ENCODE measurements at regions not wholly inside any gene's neighbourhood (a gene's known extent, or its start where the extent isn't known, plus 50 kb on each side); places are given as distances from the start of the nearest gene placed in this dataset.
"Not testable (repeated sequence)": the region's sequence is repeated elsewhere in the genome, so short reads cannot be mapped to it uniquely, and the experiment has no call there.

GRCh38 chr5:62155988-62156387, 150.0 kb upstream of the KIF2A start:
- no peak for DNase-seq

- no peak for DNase-seq
Observed at GRCh38 chr5:62167561-62168057, 138.4 kb upstream of the KIF2A start.

GRCh38 chr5:62168506-62169281, 137.3 kb upstream of the KIF2A start:
- no peak for DNase-seq

DNA sequence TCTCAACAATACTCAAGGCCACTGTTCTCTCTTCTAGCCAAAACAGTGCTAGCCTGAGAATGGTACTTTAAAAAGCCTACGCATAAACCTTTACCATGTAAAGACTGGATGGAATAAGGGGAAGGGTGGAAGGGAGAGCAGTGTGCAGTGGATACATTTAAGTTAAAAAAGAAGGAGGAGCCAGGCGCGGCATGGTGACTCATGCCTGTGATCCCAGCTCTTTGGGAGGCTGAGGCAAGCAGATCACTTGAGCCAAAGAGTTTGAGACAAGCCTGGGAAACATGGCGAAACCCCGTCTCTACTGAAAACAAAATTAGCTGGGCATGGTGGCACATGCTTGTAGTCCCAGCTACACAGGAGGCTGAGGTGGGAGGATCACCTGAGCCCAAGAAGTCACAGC, 127.7 kb upstream of the KIF2A start:
- no peak for DNase-seq

- DNase-seq = no peak
Observed at GRCh38 chr5:62182802-62183201, 123.2 kb upstream of the KIF2A start.

GRCh38 chr5:62183727-62184126, 122.3 kb upstream of the KIF2A start:
- no peak for DNase-seq

DNA sequence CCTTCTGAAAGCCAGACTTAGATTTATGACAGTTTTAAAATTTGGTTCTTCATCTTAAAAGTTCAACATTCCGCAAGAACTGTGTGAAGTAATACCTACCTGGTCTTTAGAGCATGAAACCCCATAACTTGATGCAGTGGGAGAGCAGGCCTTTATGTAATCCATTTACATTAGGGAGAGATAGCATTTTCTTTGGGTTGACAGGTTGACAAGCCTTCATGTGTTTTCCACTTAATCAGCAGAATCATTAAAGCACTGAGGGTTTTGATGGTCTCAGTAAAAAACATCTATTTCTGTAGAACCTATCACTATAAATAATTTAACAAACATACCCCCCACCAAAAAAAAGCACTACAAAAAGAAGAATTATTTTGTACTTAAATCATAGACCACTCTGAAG, 121.6 kb upstream of the KIF2A start:
- no peak for DNase-seq

GRCh38 chr5:62190173-62190572, 115.8 kb upstream of the KIF2A start:
- DNase-seq = no peak

DNA sequence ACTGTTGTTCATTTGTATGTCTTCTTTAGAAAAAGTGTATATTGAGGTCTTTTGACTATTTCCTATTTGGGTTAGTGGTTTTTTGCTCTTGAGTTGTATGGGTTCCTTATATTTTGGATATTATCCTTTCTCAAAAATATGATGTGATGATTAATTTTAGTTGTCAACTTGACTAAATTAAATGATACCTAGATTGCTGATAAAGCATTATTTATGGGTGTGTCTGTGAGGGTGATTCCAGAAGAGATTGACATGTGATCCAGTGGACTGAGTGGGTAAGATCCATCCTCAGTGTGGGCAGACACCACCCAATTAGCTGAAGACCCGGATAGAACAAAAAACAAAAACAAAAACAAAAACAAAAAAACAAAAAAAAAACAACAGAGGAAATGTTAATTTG, 115.1 kb upstream of the KIF2A start:
- no peak for DNase-seq

DNA sequence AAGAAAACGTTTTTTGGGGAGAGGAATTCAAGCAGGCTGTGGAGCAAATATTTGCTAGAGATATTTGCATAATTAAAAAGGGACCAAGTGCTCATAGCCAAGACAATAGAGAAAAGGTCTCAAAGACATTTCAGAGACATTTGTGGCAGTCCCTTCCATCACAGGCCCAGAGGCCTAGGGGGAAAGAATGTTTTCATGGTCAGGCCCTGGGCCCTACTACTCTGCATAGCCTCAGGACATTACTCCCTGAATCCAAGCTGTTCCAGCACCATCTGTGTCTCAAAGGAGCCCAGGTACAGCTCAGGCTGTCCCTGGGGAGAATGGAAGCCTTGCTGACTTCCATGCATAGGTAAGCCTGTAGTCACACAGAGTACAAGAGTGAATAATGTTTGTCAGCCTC, 113.0 kb upstream of the KIF2A start:
- no peak for DNase-seq

GRCh38 chr5:62196532-62196931, 109.5 kb upstream of the KIF2A start:
- DNase-seq = not testable (repeated sequence)

GRCh38 chr5:62197697-62198096, 108.3 kb upstream of the KIF2A start:
- no peak for DNase-seq

DNA sequence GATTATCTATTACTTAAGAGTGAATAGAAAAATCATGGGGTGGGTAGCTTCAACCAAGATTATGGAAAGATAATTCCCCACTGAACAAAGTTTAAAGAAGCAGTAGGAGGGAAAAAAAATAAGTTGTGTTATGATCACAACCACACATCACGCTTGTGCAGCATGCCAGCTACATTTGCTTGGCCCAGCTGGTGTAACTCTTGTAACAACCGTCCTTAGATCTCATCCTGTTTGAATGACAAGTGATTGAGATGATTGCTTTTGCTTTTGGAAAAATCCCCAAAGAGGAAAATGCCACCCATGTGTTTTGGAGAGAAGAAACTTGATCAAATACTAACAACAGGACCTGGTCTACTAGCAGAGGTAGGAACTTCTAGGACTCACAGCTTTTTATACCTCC, 107.6 kb upstream of the KIF2A start:
- DNase-seq = no peak

DNA sequence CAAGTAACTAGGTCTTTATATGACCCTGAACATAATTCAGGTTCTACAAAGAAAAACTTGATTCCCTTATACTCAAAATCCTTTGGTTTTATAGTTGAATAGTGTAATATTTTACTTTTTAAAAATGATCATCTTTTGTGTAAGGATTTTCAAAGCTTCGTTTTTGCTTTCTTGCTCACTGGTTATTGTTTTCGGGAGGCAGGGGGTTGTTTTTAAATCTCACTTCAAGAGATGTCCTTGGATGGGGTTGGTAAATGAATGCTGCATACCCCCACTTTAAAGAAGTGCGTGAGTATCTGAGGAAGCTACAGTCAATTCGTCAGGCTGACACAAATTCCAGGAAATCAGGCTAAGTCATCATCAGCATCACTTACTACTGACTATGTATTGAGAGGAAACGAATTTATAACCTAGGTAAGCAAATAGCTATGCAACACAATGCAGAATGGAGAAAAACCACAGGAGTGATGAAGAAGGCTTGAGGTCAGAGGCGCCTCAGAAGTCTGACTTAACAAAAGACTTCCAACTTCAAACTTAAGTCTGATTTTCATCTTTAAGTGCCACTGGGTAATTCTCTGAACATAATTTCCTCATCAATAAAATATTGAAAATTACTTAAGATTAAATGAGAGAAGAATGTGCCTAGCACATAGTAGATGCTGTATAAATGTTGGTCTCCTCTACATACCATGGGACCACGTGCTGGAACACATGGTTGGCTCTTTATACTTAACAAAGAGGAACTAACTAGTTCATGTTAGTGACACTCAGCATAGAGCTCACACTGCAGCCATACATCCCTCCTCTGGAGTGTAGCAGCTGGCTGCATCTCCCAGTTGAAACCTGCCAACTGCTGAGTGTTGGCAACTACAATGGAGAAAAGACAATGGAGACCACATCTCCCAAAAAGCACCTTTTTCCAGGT, 106.0 kb upstream of the KIF2A start:
- DNase-seq = no peak

DNA sequence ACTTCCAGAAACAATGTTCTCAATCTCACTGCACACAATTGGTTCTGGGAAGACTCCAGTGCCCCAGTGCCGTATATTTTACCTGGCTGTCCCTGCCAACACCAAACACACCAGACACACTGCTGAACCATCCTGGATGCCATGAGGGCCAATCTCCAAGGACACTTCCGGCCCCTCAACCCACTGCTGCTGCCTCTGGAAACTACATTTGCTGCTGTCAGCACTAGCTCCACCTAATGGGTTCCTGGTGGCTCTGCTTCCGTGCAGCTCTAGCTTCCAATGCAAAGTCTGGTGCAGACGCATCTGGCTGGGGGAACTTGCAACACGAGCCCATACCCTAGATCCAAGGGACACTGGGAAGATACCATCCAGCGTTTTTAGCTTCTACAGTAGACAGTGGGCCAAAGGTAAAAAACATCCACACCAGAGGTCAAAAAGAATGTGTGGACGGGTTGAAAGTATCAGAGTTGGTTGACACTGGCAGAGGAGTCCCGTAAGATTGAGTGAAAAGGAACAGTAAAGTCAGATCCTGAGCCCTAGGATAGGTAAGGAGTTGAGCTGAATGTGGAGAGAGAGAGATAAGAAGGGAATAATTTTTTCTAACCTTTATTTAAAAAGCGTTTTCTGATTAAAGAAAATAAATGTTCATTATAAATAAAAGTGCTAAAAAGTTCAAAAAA, 99.7 kb upstream of the KIF2A start:
- DNase-seq = no peak

DNA sequence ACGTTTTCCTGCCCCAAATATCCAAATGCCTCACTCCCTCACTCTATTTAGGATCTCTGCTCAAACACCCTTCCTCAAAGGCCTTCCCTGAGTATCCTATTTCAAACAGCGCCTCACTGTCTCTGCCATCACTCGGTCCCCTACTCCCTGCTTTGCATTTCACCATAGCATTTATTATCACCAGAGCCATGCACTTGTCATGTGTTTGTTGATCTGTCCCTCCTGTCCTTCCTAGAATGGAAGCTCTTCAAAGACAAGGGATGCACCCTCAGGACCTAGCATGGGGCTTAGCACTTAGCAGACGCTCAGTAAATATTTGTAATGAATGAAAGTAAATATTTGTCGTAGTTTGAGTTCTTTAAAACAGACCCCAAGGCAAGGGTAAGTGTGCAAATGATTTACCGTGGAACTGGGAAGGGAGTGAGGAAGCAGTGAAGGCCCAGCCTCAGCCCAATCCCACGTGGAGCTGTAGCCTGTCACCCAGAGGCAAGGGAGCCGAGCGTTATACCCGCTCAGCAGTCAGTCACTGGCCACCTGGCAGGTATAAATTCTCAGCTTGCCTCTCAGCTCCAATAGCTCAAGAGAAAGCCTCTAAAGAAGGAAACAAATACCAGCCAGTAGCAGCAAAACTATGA, 97.7 kb upstream of the KIF2A start:
- no peak for DNase-seq

DNA sequence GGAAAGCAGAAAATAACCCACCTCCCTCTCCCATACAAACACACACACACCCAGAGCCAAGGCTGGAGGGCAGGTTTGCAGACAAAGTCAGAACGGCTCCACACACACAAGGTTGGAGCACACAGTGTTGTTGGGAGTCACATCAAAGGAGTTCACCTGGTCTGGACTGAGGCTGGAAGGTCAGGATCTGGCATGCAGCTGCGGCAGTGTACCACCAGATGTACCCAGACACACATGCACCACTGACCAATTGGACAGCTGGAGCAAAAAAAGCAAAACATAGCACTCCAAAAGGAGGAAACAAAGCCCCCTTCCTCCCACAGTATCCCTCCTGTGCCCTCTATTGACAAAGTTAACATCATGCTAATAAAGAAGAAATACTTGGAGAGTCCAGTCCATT, 94.6 kb upstream of the KIF2A start:
- DNase-seq = no peak

DNA sequence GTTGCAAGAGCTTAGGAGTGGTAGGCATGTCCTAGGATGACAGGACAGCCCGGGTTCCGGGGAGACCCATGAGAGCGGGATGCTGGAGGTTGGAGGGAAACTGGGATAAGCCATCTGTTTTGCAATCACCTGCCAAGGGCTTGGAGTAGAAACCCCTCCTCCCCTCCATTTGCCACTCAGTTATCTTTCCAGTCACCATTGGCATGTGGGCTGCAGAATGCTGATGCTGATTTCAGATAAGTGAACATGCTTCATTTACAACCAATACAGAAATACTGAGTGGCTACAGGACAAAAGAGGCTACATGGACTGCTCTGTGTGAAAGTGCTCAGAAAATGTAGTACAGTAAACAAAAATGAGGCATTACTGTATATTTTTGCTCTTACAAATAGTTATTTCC, 93.4 kb upstream of the KIF2A start:
- DNase-seq = no peak

DNA sequence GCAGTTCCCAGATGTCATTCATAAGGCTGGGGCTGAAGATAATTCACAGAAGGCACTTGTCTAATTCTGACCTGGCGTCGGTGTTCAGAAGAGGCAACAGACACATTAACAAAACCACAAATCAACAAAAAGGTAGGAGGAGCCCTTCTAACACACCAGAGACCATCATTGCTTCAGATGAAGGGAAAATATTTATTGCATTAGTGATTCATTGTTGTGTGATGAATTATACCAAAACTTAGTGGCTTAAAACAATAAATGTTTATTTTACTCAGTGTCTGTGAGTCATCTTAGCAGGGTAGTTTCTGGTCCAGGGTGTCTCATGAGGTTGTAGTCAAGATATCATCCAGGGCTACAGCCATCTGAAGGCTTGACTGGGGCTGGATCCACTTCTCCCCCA, 91.3 kb upstream of the KIF2A start:
- no peak for DNase-seq

GRCh38 chr5:62216603-62217002, 89.4 kb upstream of the KIF2A start:
- not testable (repeated sequence) for DNase-seq

- DNase-seq = not testable (repeated sequence)
Observed at GRCh38 chr5:62217095-62217494, 88.9 kb upstream of the KIF2A start.

GRCh38 chr5:62218860-62219259, 87.1 kb upstream of the KIF2A start:
- DNase-seq = not testable (repeated sequence)

Data from muscle of back (tissue), 3 donors.